Stomach (tissue), 8 donors: ENCODE measurements at regions not wholly inside any gene's neighbourhood (a gene's known extent, or its start where the extent isn't known, plus 50 kb on each side); places are given as distances from the start of the nearest gene placed in this dataset.
A peak's percentile ranks its signal among the peaks of the same experiment; 100 is the strongest.

Experiments used
- DNase-seq, 2 donors: peaks; one replicate each; pipeline versions ENCODE4 v3.0.0 to v3.0.0-alpha.2; 2013 to 2019
- H3K27ac ChIP-seq, 5 donors: fragments of 200-600 bp in 4 of 5; sonication (generic) in 4 of 5; one replicate each; pipeline ENCODE4 v1.5.1; 2013 to 2019; ENCODE audit warnings: mild to moderate bottlenecking in 1 of 5, moderate library complexity in 1 of 5
- H3K27me3 ChIP-seq, 3 donors: fragments of 200-600 bp; sonication (generic); one replicate each; pipeline ENCODE4 v1.5.1; 2017 to 2019; ENCODE audit warnings: mixed run types in 1 of 3
- H3K36me3 ChIP-seq, 4 donors: fragments of 200-600 bp; sonication (generic); 1 replicate in 3 of 4; 2 replicates in 1 of 4; pipeline ENCODE4 v1.5.1; 2016 to 2019
- H3K4me1 ChIP-seq, 4 donors: fragments of 200-600 bp; sonication (generic); one replicate each; pipeline ENCODE4 v1.5.1; 2016 to 2019
- H3K4me3 ChIP-seq, 4 donors: fragments of 200-600 bp; sonication (generic) in 3 of 4; one replicate each; pipeline ENCODE4 v1.5.1; 2016 to 2019; ENCODE audit warnings: mild to moderate bottlenecking in 1 of 4
- H3K9me3 ChIP-seq, 4 donors: fragments of 200-600 bp; sonication (generic); one replicate each; pipeline ENCODE4 v1.5.1; 2016 to 2019
- EP300 ChIP-seq: sonication (generic); formaldehyde crosslinking; IDR thresholded peaks from one replicate; pipeline ENCODE4 v1.6.1; 2017; ENCODE audit warnings: antibody characterized with exemption
- POLR2A ChIP-seq, 4 donors: fragments of 450-650 bp; IDR thresholded peaks; one replicate each; pipeline ENCODE4 v1.6.1; 2016; ENCODE audit warnings: antibody characterized with exemption in 4 of 4, control low read depth in 2 of 4, mild to moderate bottlenecking in 1 of 4, moderate library complexity in 1 of 4
- POLR2AphosphoS5 ChIP-seq, 3 donors: sonication (generic); formaldehyde crosslinking; IDR thresholded peaks; one replicate each; pipeline ENCODE4 v1.6.1; 2016; ENCODE audit warnings: antibody characterized with exemption in 3 of 3
- WGBS, 5 donors: extraction: QIAGEN DNeasy Blood & Tissue Kit in 3 of 5; methylation state at CpG; one replicate each; pipeline versions ENCODE4 v1.1.5 to v1.1.7; 2013 to 2018; 5-methylcytosine and 5-hydroxymethylcytosine counted together
- intact Hi-C: fragments of 100-400 bp; cut with DNase I; formaldehyde crosslinking; loops from one replicate; pipeline ENCODE4 v1.15.1; 2023; ENCODE audit warnings: low total_unique reads
- TF ChIP-seq, protein P1 (sequence below), 7 experiments: fragments of 450-650 bp in 4 of 7; fragments of 200-600 bp in 3 of 7; sonication (generic) in 3 of 7; IDR thresholded peaks; one replicate each; pipeline ENCODE4 v1.5.1; 2016 to 2019; ENCODE audit warnings: antibody characterized with exemption in 7 of 7, control low read depth in 2 of 7, mild to moderate bottlenecking in 1 of 7
- donor health status: healthy with polysubstance abuse.
- donor health status: Bipolar disorder and iron deficiency.
- donor health status: healthy.

DNA sequence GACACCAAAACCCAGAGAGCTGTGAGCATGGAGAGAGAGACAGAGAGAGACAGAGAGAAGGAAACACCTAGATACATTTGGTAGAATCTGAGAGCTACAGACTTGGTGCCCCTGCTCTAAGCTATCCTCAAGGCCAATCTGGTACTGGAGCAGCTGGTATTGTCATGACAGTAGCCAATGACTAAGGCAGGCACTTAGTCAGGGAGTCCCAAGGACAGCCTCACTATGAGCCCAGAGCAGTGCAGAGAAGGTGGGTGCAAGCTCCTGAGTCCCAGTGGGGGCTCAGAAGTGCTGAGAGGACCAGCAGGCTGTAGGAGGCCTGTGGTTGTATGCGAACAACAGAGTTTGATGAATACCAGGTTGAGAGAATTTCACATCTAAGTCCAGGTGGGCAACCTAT lies 300.4 kb upstream of the ZNF608 start:
- WGBS, 5 donors = 93 to 100% (median 100%) methylated on average over 1 of the region's 1 CpG
- H3K27ac ChIP-seq = no peak overlapping the region
- H3K4me1 ChIP-seq = peaks cover 0 to 34% (median 18%) of the 10 kb centered on the region in 4 donors
- intact Hi-C loops = no loop called here
- no peak overlapping the region for H3K4me3 ChIP-seq
- no peaks in the 10 kb centered on the region for H3K9me3 ChIP-seq
- TF ChIP-seq POLR2A (IDR thresholded peaks at IDR 0.05) = no peak
- no peak for TF ChIP-seq EP300
- TF ChIP-seq POLR2AphosphoS5 (IDR thresholded peaks at IDR 0.05) = no peak
- TF ChIP-seq, protein P1, sequence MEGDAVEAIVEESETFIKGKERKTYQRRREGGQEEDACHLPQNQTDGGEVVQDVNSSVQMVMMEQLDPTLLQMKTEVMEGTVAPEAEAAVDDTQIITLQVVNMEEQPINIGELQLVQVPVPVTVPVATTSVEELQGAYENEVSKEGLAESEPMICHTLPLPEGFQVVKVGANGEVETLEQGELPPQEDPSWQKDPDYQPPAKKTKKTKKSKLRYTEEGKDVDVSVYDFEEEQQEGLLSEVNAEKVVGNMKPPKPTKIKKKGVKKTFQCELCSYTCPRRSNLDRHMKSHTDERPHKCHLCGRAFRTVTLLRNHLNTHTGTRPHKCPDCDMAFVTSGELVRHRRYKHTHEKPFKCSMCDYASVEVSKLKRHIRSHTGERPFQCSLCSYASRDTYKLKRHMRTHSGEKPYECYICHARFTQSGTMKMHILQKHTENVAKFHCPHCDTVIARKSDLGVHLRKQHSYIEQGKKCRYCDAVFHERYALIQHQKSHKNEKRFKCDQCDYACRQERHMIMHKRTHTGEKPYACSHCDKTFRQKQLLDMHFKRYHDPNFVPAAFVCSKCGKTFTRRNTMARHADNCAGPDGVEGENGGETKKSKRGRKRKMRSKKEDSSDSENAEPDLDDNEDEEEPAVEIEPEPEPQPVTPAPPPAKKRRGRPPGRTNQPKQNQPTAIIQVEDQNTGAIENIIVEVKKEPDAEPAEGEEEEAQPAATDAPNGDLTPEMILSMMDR (IDR thresholded peaks at IDR 0.05) = no peak
- no peaks in the 10 kb centered on the region for H3K36me3 ChIP-seq
- no peaks in the 10 kb centered on the region for H3K27me3 ChIP-seq
- no peak for DNase-seq

GRCh38 chr5:125047871-125048270 lies 301.4 kb upstream of the ZNF608 start:
- DNase-seq = no peak
- no peaks in the 10 kb centered on the region for H3K9me3 ChIP-seq
- H3K4me3 ChIP-seq = no peak overlapping the region
- WGBS, 5 donors = 92 to 97% (median 95%) methylated on average over 3 of the region's 3 CpGs
- intact Hi-C loops = no loop called here
- no peaks in the 10 kb centered on the region for H3K27me3 ChIP-seq
- no peaks in the 10 kb centered on the region for H3K36me3 ChIP-seq
- peaks cover 0 to 24% (median 16%) of the 10 kb centered on the region in 4 donors for H3K4me1 ChIP-seq
- TF ChIP-seq EP300 = no peak
- TF ChIP-seq, protein P1 (IDR thresholded peaks at IDR 0.05) = no peak
- no peak for TF ChIP-seq POLR2AphosphoS5 (IDR thresholded peaks at IDR 0.05)
- TF ChIP-seq POLR2A (IDR thresholded peaks at IDR 0.05) = no peak
- H3K27ac ChIP-seq = no peak overlapping the region

- peaks cover 0 to 8% (median 4%) of the 10 kb centered on the region in 4 donors for H3K4me1 ChIP-seq
- no peak overlapping the region for H3K27ac ChIP-seq
- intact Hi-C loops = no loop called here
- TF ChIP-seq, protein P1 (IDR thresholded peaks at IDR 0.05) = no peak
- TF ChIP-seq POLR2AphosphoS5 (IDR thresholded peaks at IDR 0.05) (no peak), POLR2A (IDR thresholded peaks at IDR 0.05) (no peak), EP300 (no peak)
- H3K27me3 ChIP-seq = no peaks in the 10 kb centered on the region
- peak in 1 of 2 donors; percentile 35 for DNase-seq
- no peaks in the 10 kb centered on the region for H3K36me3 ChIP-seq
- no peak overlapping the region for H3K4me3 ChIP-seq
- H3K9me3 ChIP-seq = no peaks in the 10 kb centered on the region
- 35 to 62% (median 47%) methylated on average over 6 of the region's 6 CpGs for WGBS, 5 donors
Measured at GRCh38 chr5:125049721-125050702, 303.6 kb upstream of the ZNF608 start.

DNA sequence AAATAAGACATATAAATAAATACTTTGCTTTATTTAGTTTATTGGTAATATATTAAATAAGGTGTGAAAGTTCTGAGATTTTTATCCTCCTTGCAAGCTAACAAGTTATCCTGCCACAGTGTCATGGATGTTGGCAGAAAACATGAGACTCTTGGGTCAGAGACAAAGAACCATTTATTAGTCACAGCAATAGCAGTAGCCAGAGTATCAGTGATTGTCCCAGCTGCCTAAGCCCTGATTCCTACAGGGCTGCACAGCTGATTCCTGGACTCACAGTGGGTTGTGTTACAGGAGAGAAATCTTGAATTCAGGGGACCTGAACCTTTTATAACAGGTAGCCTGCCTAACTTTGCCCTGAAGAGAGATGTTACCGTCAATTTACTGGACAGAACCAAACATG lies 304.5 kb upstream of the ZNF608 start:
- no peak overlapping the region for H3K27ac ChIP-seq
- no peaks in the 10 kb centered on the region for H3K9me3 ChIP-seq
- H3K4me1 ChIP-seq = peaks cover 0 to 8% (median 4%) of the 10 kb centered on the region in 4 donors
- no peak for TF ChIP-seq POLR2AphosphoS5 (IDR thresholded peaks at IDR 0.05)
- no peak for TF ChIP-seq POLR2A (IDR thresholded peaks at IDR 0.05)
- TF ChIP-seq, protein P1 (IDR thresholded peaks at IDR 0.05) = no peak
- no peak for TF ChIP-seq EP300
- no peak overlapping the region for H3K4me3 ChIP-seq
- intact Hi-C loops = no loop called here
- H3K27me3 ChIP-seq = no peaks in the 10 kb centered on the region
- DNase-seq = no peak
- 93 to 100% (median 96%) methylated on average over 1 of the region's 1 CpG for WGBS, 5 donors
- no peaks in the 10 kb centered on the region for H3K36me3 ChIP-seq
